IMR-90 (cell line): ENCODE measurements at regions not wholly inside any gene's neighbourhood (a gene's known extent, or its start where the extent isn't known, plus 50 kb on each side); places are given as distances from the start of the nearest gene placed in this dataset.

Experiments used
- ATAC-seq: fragments of 200-7000 bp; cut with Tn5 transposase; 2 replicates; pipeline ENCODE4 v1.9.1; 2020; ENCODE audit warnings: low read depth, mild to moderate bottlenecking, moderate library complexity
- BruUV-seq: library from RNA; stranded (reverse); fragments of 400-500 nt; replicated peaks from 2 replicates; lab custom pipeline; 2021; lab: Mats Ljungman, UMichigan
- CTCF ChIA-PET: fragments of 300-600 bp; formaldehyde crosslinking; extraction: SDS; loops from one replicate; lab custom pipeline; 2021; ENCODE audit warnings: antibody characterized with exemption; lab: Yijun Ruan, JAX
- POLR2A ChIA-PET: fragments of 300-600 bp; sonication (Branson Sonifier 250); formaldehyde crosslinking; loops from one replicate; lab custom pipeline; 2022; ENCODE audit warnings: antibody characterized with exemption; ENCODE audit not compliant: unreplicated experiment; lab: Charles Lee
- DNase-seq: peaks from one replicate; pipeline ENCODE4 v3.0.0; 2013
- H2AFZ ChIP-seq: replicated peaks from 2 replicates; pipeline ENCODE3; 2013; ENCODE audit warnings: low read length, mild to moderate bottlenecking; ENCODE audit not compliant: poor library complexity
- H2AK5ac ChIP-seq: 2 replicates; pipeline ENCODE4 v1.6.1; 2013; ENCODE audit warnings: low read depth, low read length, inconsistent platforms
- H2AK9ac ChIP-seq: replicated peaks from 2 replicates; pipeline ENCODE3; 2013; ENCODE audit warnings: mild to moderate bottlenecking, low read depth, low read length, moderate library complexity; ENCODE audit not compliant: poor library complexity
- H2BK120ac ChIP-seq: 2 replicates; pipeline ENCODE4 v1.6.1; 2013; ENCODE audit warnings: low read depth, low read length, inconsistent platforms
- H2BK15ac ChIP-seq: 3 replicates; pipeline ENCODE4 v1.6.1; 2013; ENCODE audit warnings: low read depth, low read length, inconsistent platforms
- H2BK20ac ChIP-seq: 2 replicates; pipeline ENCODE4 v1.6.1; 2013; ENCODE audit warnings: low read depth, mild to moderate bottlenecking, inconsistent platforms, low read length, moderate library complexity
- H2BK5ac ChIP-seq: 2 replicates; pipeline ENCODE4 v1.6.1; 2013; ENCODE audit warnings: mild to moderate bottlenecking, low read depth, low read length, inconsistent platforms; ENCODE audit not compliant: poor library complexity, severe bottlenecking
- H3K14ac ChIP-seq: replicated peaks from 2 replicates; pipeline ENCODE4 v1.6.1; 2013; ENCODE audit warnings: low read depth, low read length, inconsistent platforms
- H3K18ac ChIP-seq: 2 replicates; pipeline ENCODE4 v1.6.1; 2013; ENCODE audit warnings: low read depth, low read length, control low read depth
- H3K23ac ChIP-seq: 2 replicates; pipeline ENCODE4 v1.6.1; 2013; ENCODE audit warnings: low read depth, low read length, inconsistent platforms
- H3K27ac ChIP-seq: 2 replicates; pipeline ENCODE4 v1.5.1; 2013; ENCODE audit warnings: mild to moderate bottlenecking, control low read depth, low read length; ENCODE audit not compliant: insufficient read depth
- H3K27me3 ChIP-seq: 2 replicates; pipeline ENCODE4 v1.6.1; 2013; ENCODE audit warnings: low read length; ENCODE audit not compliant: control insufficient read depth, insufficient read depth
- H3K36me3 ChIP-seq: 2 replicates; pipeline ENCODE4 v1.6.1; 2013; ENCODE audit warnings: low read length, mixed read lengths; ENCODE audit not compliant: control insufficient read depth, insufficient read depth
- H3K4ac ChIP-seq: 2 replicates; pipeline ENCODE4 v1.6.1; 2013; ENCODE audit warnings: low read depth, low read length, inconsistent platforms
- H3K4me1 ChIP-seq: 2 replicates; pipeline ENCODE4 v1.6.1; 2013; ENCODE audit warnings: low read length, mixed read lengths; ENCODE audit not compliant: control insufficient read depth, insufficient read depth
- H3K4me2 ChIP-seq: 2 replicates; pipeline ENCODE4 v1.6.1; 2013; ENCODE audit warnings: low read depth, mild to moderate bottlenecking, control low read depth, low read length, moderate library complexity
- H3K4me3 ChIP-seq: 2 replicates; pipeline ENCODE4 v1.5.1; 2013; ENCODE audit warnings: low read depth, mild to moderate bottlenecking, control low read depth, low read length, moderate library complexity; ENCODE audit not compliant: insufficient read depth
- H3K56ac ChIP-seq: 2 replicates; pipeline ENCODE4 v1.6.1; 2013; ENCODE audit warnings: low read length, inconsistent platforms; ENCODE audit not compliant: insufficient read depth; ENCODE audit errors: extremely low read depth
- H3K79me1 ChIP-seq, 2 experiments: 2 replicates each; pipeline ENCODE4 v1.6.1; 2013; ENCODE audit warnings: low read length in 2 of 2, inconsistent platforms in 1 of 2, low read depth in 1 of 2
- H3K9ac ChIP-seq: 2 replicates; pipeline ENCODE4 v1.6.1; 2013; ENCODE audit warnings: low read depth, low read length, control low read depth
- H3K9me1 ChIP-seq: 2 replicates; pipeline ENCODE4 v1.6.1; 2013; ENCODE audit warnings: low read length, inconsistent platforms; ENCODE audit not compliant: insufficient read depth
- H3K9me3 ChIP-seq: 2 replicates; pipeline ENCODE4 v1.6.1; 2013; ENCODE audit warnings: low read length; ENCODE audit not compliant: control insufficient read depth, insufficient read depth
- H4K20me1 ChIP-seq: 2 replicates; pipeline ENCODE4 v1.6.1; 2013; ENCODE audit warnings: low read length, inconsistent platforms; ENCODE audit not compliant: insufficient read depth
- H4K5ac ChIP-seq: 2 replicates; pipeline ENCODE4 v1.6.1; 2013; ENCODE audit warnings: mild to moderate bottlenecking, low read depth, low read length, control low read depth
- H4K8ac ChIP-seq, 2 experiments: 2 replicates each; pipeline ENCODE4 v1.6.1; 2013; ENCODE audit warnings: low read depth in 2 of 2, low read length in 2 of 2, control low read depth in 1 of 2, inconsistent platforms in 1 of 2
- H4K91ac ChIP-seq: 2 replicates; pipeline ENCODE4 v1.6.1; 2013; ENCODE audit warnings: low read depth, low read length, inconsistent platforms; ENCODE audit not compliant: insufficient read depth
- BHLHE40 ChIP-seq: fragments of 150-350 bp; IDR thresholded peaks from 2 replicates; pipeline ENCODE4 v1.6.1; 2016; ENCODE audit warnings: mild to moderate bottlenecking, low read depth, low read length
- CEBPB ChIP-seq: IDR thresholded peaks from 2 replicates; pipeline ENCODE4 v1.6.1; 2012; ENCODE audit warnings: low read depth, low read length, improper control_type of control experiment
- CHD1 ChIP-seq: IDR thresholded peaks from 2 replicates; pipeline ENCODE4 v1.6.1; 2012; ENCODE audit warnings: low read depth, low read length, improper control_type of control experiment
- CTCF ChIP-seq: conservative IDR thresholded peaks from 2 replicates; pipeline ENCODE4 v1.5.1; 2012; ENCODE audit warnings: mild to moderate bottlenecking, low read depth, low read length, improper control_type of control experiment
- ELK1 ChIP-seq: fragments of 150-350 bp; IDR thresholded peaks from 2 replicates; pipeline ENCODE4 v1.6.1; 2016; ENCODE audit warnings: low read depth, mild to moderate bottlenecking, low read length, moderate library complexity, borderline replicate concordance
- FOS ChIP-seq: fragments of 150-350 bp; IDR thresholded peaks from 2 replicates; pipeline ENCODE4 v1.6.1; 2016; ENCODE audit warnings: low read depth, low read length
- MAFK ChIP-seq: IDR thresholded peaks from 2 replicates; pipeline ENCODE4 v1.6.1; 2012; ENCODE audit warnings: low read depth, low read length, improper control_type of control experiment
- MXI1 ChIP-seq: IDR thresholded peaks from 2 replicates; pipeline ENCODE4 v1.6.1; 2012; ENCODE audit warnings: low read depth, mild to moderate bottlenecking, low read length, moderate library complexity, borderline replicate concordance
- NFE2L2 ChIP-seq: fragments of 150-350 bp; IDR thresholded peaks from 2 replicates; pipeline ENCODE4 v1.6.1; 2016; ENCODE audit warnings: low read depth, mild to moderate bottlenecking, low read length
- POLR2A ChIP-seq: IDR thresholded peaks from 2 replicates; pipeline ENCODE4 v1.6.1; 2012; ENCODE audit warnings: mild to moderate bottlenecking, low read depth, low read length
- RAD21 ChIP-seq: IDR thresholded peaks from 2 replicates; pipeline ENCODE4 v1.6.1; 2012; ENCODE audit warnings: low read length, improper control_type of control experiment
- RCOR1 ChIP-seq: IDR thresholded peaks from 2 replicates; pipeline ENCODE4 v1.6.1; 2012; ENCODE audit warnings: mild to moderate bottlenecking, low read length, improper control_type of control experiment; ENCODE audit not compliant: insufficient replicate concordance
- SMC3 ChIP-seq: fragments of 150-350 bp; IDR thresholded peaks from 2 replicates; pipeline ENCODE4 v1.6.1; 2016; ENCODE audit warnings: low read depth, mild to moderate bottlenecking, antibody characterized with exemption, low read length, moderate library complexity
- WGBS, 2 experiments: methylation state at CpG; one replicate each; pipeline versions ENCODE4 v1.1.5 to v1.1.7; 2013; ENCODE audit warnings: missing lambda C conversion rate in 2 of 2; ENCODE audit not compliant: insufficient read length in 1 of 2; ENCODE audit errors: extremely low coverage in 2 of 2; 5-methylcytosine and 5-hydroxymethylcytosine counted together
- dilution Hi-C: fragments of 300-500 bp; cut with HindIII; formaldehyde crosslinking; loops from one replicate; pipeline ENCODE4 v1.14.3; 2018; ENCODE audit warnings: low sequenced_read_pairs; ENCODE audit not compliant: unreplicated experiment
- in situ Hi-C: fragments of 300-500 bp; cut with MboI; formaldehyde crosslinking; loops from 3 replicates; pipeline ENCODE4 v1.14.3; 2019; ENCODE audit warnings: low sequenced_read_pairs, inconsistent platforms, mixed read lengths
- intact Hi-C: fragments of 100-400 bp; cut with micrococcal nuclease; formaldehyde crosslinking; loops from 2 replicates; pipeline ENCODE4 v1.10.0; 2022
- TF ChIP-seq, protein P1 (sequence below): fragments of 150-350 bp; IDR thresholded peaks from 2 replicates; pipeline ENCODE4 v1.6.1; 2017; ENCODE audit warnings: mild to moderate bottlenecking, antibody characterized with exemption, low read length, low read depth

DNA sequence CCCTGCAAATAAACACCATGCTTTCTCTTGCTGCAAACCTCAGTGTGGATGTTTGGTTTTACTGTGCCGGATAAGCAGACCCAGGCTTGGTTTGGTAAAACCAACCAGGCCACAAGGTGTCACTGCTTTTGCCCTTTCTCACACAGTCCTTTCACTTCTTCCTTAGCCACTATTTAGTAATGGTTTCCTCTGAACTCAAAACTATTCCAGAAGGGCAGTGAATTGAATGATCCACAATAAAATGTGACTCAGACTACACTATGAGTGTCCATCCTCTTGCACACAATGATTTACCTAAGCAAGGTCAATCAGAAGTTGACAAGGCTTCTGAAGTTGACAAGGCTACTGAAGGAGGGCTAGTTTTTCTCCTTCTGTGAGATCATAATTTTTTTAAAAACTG, 552.4 kb upstream of the CCDC54 start:
- dilution Hi-C loops, result no loop called here
- no peak overlapping the region for H2BK15ac ChIP-seq
- no peaks in the 10 kb centered on the region for H3K79me1 ChIP-seq
- in situ Hi-C loops, result no loop called here
- intact Hi-C loops, result loop anchor here (1.0 kb wide), 1 partner anchor 239 kb away; no protein-coding TSS in a partner anchor
- peak overlapping the region in 1 of 2 experiments; percentile 15; a peak in 1 of 4 replicates for H4K8ac ChIP-seq
- peak overlapping the region; percentile 27; the same call in 1 of the 2 replicates for H3K14ac ChIP-seq
- no peak overlapping the region for H3K4me3 ChIP-seq
- ChIA-PET CTCF (no interaction called here), POLR2A (no interaction called here)
- 0 out of 2 replicates have a peak overlapping the region, but pooled peaks have one; percentile 29 for H3K23ac ChIP-seq
- H2AK9ac ChIP-seq, result no peak overlapping the region
- H2BK120ac ChIP-seq, result peak overlapping the region; percentile 11; the same call in 1 of the 2 replicates
- H2BK5ac ChIP-seq, result no peak overlapping the region
- H3K4ac ChIP-seq, result 0 out of 2 replicates have a peak overlapping the region, but pooled peaks have one; percentile 16
- H2AFZ ChIP-seq, result peak overlapping the region; percentile 0
- H3K18ac ChIP-seq, result no peak overlapping the region; the same call in 1 of the 2 replicates
- TF ChIP-seq ELK1, result no peak
- TF ChIP-seq CEBPB, result no peak
- no peak for TF ChIP-seq POLR2A
- TF ChIP-seq, protein P1, sequence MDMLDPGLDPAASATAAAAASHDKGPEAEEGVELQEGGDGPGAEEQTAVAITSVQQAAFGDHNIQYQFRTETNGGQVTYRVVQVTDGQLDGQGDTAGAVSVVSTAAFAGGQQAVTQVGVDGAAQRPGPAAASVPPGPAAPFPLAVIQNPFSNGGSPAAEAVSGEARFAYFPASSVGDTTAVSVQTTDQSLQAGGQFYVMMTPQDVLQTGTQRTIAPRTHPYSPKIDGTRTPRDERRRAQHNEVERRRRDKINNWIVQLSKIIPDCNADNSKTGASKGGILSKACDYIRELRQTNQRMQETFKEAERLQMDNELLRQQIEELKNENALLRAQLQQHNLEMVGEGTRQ, result no peak
- TF ChIP-seq NFE2L2, result no peak
- no peak for TF ChIP-seq CHD1
- no peak for TF ChIP-seq MXI1
- no peak for TF ChIP-seq RCOR1
- TF ChIP-seq BHLHE40, result no peak
- TF ChIP-seq MAFK, result no peak
- TF ChIP-seq CTCF, result peak; percentile 36; the same call in 1 of the 2 replicates
- peak; percentile 24; the same call in 1 of the 2 replicates for TF ChIP-seq SMC3
- no peak for TF ChIP-seq FOS
- TF ChIP-seq RAD21, result peak; percentile 50
- no peak overlapping the region for H3K9ac ChIP-seq
- H3K4me2 ChIP-seq, result no peak overlapping the region
- peaks cover 8% of the 10 kb centered on the region; the same call in 1 of the 2 replicates for H3K4me1 ChIP-seq
- H4K5ac ChIP-seq, result no peak overlapping the region
- H3K27me3 ChIP-seq, result no peaks in the 10 kb centered on the region
- DNase-seq (peak; percentile 65), ATAC-seq (peak; percentile 50)
- no peaks in the 10 kb centered on the region for H4K20me1 ChIP-seq
- no peak overlapping the region for H3K27ac ChIP-seq
- H4K91ac ChIP-seq, result no peak overlapping the region
- BruUV-seq, result no TSS peak
- H2BK20ac ChIP-seq, result no peak overlapping the region; the same call in 1 of the 2 replicates
- 0 out of 2 replicates have a peak, but pooled peaks cover 3% of the 10 kb centered on the region for H3K9me1 ChIP-seq
- WGBS, 2 experiments, result no CpG with 5 or more reads among the region's 1 CpG
- no peaks in the 10 kb centered on the region for H3K9me3 ChIP-seq
- no peaks in the 10 kb centered on the region for H3K36me3 ChIP-seq
- H2AK5ac ChIP-seq, result no peak overlapping the region
- no peak overlapping the region for H3K56ac ChIP-seq
